HepG2 (cell line): ENCODE measurements at regions not wholly inside any gene's neighbourhood (a gene's known extent, or its start where the extent isn't known, plus 50 kb on each side); places are given as distances from the start of the nearest gene placed in this dataset.

Experiments used
- ATAC-seq: fragments of 200-7000 bp; cut with Tn5 transposase; 3 replicates; pipeline ENCODE4 v1.9.1; 2020; ENCODE audit warnings: mild to moderate bottlenecking, moderate library complexity
- BruUV-seq: library from RNA; stranded (reverse); fragments of 400-500 nt; replicated peaks from 2 replicates; lab custom pipeline; 2021; lab: Mats Ljungman, UMichigan
- CTCF ChIA-PET: fragments of 300-600 bp; formaldehyde crosslinking; extraction: SDS; loops from one replicate; lab custom pipeline; 2021; ENCODE audit warnings: low total read pairs, inconsistent platforms, low intra/inter-chr PET ratio; lab: Yijun Ruan, JAX
- POLR2A ChIA-PET: fragments of 350-600 bp; sonication (Branson Sonifier 250); formaldehyde crosslinking; loops from one replicate; lab custom pipeline; 2020; ENCODE audit warnings: antibody characterized with exemption, inconsistent platforms; lab: Yijun Ruan, JAX
- DNase-seq: peaks from one replicate; pipeline ENCODE4 v3.0.0-alpha.2; 2015; ENCODE audit warnings: low spot score
- FAIRE-seq: peaks from 3 replicates; lab custom pipeline; 2011; peaks lifted over from hg19 to GRCh38; lab: Jason Lieb, UNC
- H2AFZ ChIP-seq: one replicate; pipeline ENCODE4 v1.6.1; 2011; ENCODE audit warnings: low read length, inconsistent platforms
- H3K27ac ChIP-seq: fragments of 300-600 bp; 3 replicates; pipeline ENCODE4 v1.8.0; 2011; ENCODE audit warnings: mixed run types, mild to moderate bottlenecking, mixed read lengths, low read length, inconsistent platforms; ENCODE audit not compliant: insufficient read depth; ENCODE audit errors: extremely low read length
- H3K27me3 ChIP-seq, 2 experiments: fragments of 200-600 bp in 1 of 2; 2 replicates in 1 of 2; 3 replicates in 1 of 2; pipeline versions ENCODE4 v1.6.0 to v1.8.0; 2011; ENCODE audit warnings: low read length in 2 of 2, mild to moderate bottlenecking in 2 of 2, moderate library complexity in 2 of 2, inconsistent platforms in 1 of 2; ENCODE audit not compliant: insufficient read depth in 2 of 2, control insufficient read depth in 1 of 2
- H3K36me3 ChIP-seq, 2 experiments: fragments of 200-600 bp in 1 of 2; replicated peaks in 1 of 2; 2 replicates in 1 of 2; 3 replicates in 1 of 2; pipeline versions ENCODE4 v1.5.1 to v1.8.0; 2011; ENCODE audit warnings: low read length in 2 of 2, inconsistent platforms in 1 of 2; ENCODE audit not compliant: insufficient read depth in 2 of 2, control insufficient read depth in 1 of 2
- H3K4me1 ChIP-seq: 2 replicates; pipeline ENCODE4 v1.5.1; 2012; ENCODE audit warnings: low read length, inconsistent platforms; ENCODE audit not compliant: insufficient read depth
- H3K4me2 ChIP-seq: 2 replicates; pipeline ENCODE4 v1.6.0; 2011; ENCODE audit warnings: low read depth, low read length, inconsistent platforms
- H3K4me3 ChIP-seq, 3 experiments: fragments of 200-600 bp in 1 of 3; sonication (generic), shearing (Covaris generic) in 1 of 3; replicated peaks in 1 of 3; 2 replicates each; pipeline ENCODE4 v1.5.1; 2011 to 2016; ENCODE audit warnings: low read length in 3 of 3, inconsistent platforms in 2 of 3, low read depth in 2 of 3, mild to moderate bottlenecking in 2 of 3, control low read depth in 1 of 3, mixed read lengths in 1 of 3; ENCODE audit not compliant: insufficient read depth in 1 of 3
- H3K79me2 ChIP-seq: one replicate; pipeline ENCODE4 v1.6.1; 2011; ENCODE audit warnings: low read length, inconsistent platforms; ENCODE audit not compliant: insufficient read depth
- H3K9ac ChIP-seq: 2 replicates; pipeline ENCODE4 v1.6.0; 2011; ENCODE audit warnings: mild to moderate bottlenecking, low read depth, low read length, inconsistent platforms; ENCODE audit not compliant: insufficient read depth
- H3K9me3 ChIP-seq: 2 replicates; pipeline ENCODE4 v1.5.1; 2012; ENCODE audit warnings: mild to moderate bottlenecking, low read length
- H4K20me1 ChIP-seq: 2 replicates; pipeline ENCODE4 v1.6.0; 2011; ENCODE audit warnings: inconsistent platforms, mild to moderate bottlenecking, low read length, moderate library complexity; ENCODE audit not compliant: insufficient read depth
- JDP2 ChIP-seq: sonication (generic); formaldehyde crosslinking; IDR thresholded peaks from 2 replicates; pipeline ENCODE4 v1.8.1; 2022; ENCODE audit warnings: missing genetic modification reagents, borderline replicate concordance
- PLRG1 ChIP-seq: fragments of 450-650 bp; conservative IDR thresholded peaks from 2 replicates; pipeline ENCODE4 v1.6.1; 2016
- SP2 ChIP-seq: sonication (generic); formaldehyde crosslinking; IDR thresholded peaks from 2 replicates; pipeline ENCODE4 v1.5.1; 2020; ENCODE audit warnings: mild to moderate bottlenecking, missing genetic modification reagents
- ZBTB20 ChIP-seq: sonication (generic); formaldehyde crosslinking; IDR thresholded peaks from 2 replicates; pipeline ENCODE4 v1.8.1; 2023; ENCODE audit warnings: missing genetic modification reagents, low read depth, mild to moderate bottlenecking, borderline replicate concordance
- ZIK1 ChIP-seq: sonication (generic); formaldehyde crosslinking; IDR thresholded peaks from 2 replicates; pipeline ENCODE4 v1.5.0; 2020; ENCODE audit warnings: mild to moderate bottlenecking, low read depth, missing genetic modification reagents, borderline replicate concordance
- ZNF18 ChIP-seq: sonication (generic); formaldehyde crosslinking; IDR thresholded peaks from 2 replicates; pipeline ENCODE4 v1.8.0; 2022; ENCODE audit warnings: mild to moderate bottlenecking, missing genetic modification reagents; ENCODE audit not compliant: insufficient replicate concordance
- ZNF703 ChIP-seq: sonication (generic); formaldehyde crosslinking; IDR thresholded peaks from 2 replicates; pipeline ENCODE4 v1.5.1; 2020; ENCODE audit warnings: missing genetic modification reagents, mild to moderate bottlenecking, moderate library complexity, borderline replicate concordance
- ZNF768 ChIP-seq: sonication (generic); formaldehyde crosslinking; IDR thresholded peaks from 2 replicates; pipeline ENCODE4 v1.4.0; 2020; ENCODE audit warnings: missing genetic modification reagents
- ZSCAN5A ChIP-seq: sonication (generic); formaldehyde crosslinking; IDR thresholded peaks from 2 replicates; pipeline ENCODE4 v1.8.0; 2022; ENCODE audit warnings: mild to moderate bottlenecking, missing genetic modification reagents, borderline replicate concordance
- WGBS: methylation state at CpG from one replicate; pipeline ENCODE4 v1.1.6; 2017; ENCODE audit warnings: low lambda C conversion rate; 5-methylcytosine and 5-hydroxymethylcytosine counted together
- in situ Hi-C: cut with HindIII; loops from 2 replicates; pipeline ENCODE4 v1.10.0; 2017; ENCODE audit warnings: low pct_unique_long_range_greater_than_20kb; ENCODE audit not compliant: extremely low pct_ligation_motif_present
- intact Hi-C: fragments of 100-400 bp; cut with micrococcal nuclease; formaldehyde crosslinking; loops from one replicate; pipeline ENCODE4 v1.10.0; 2022; ENCODE audit not compliant: unreplicated experiment
- TF ChIP-seq, protein P1 (sequence below): IDR thresholded peaks from 2 replicates; pipeline ENCODE4 v1.6.1; 2016; ENCODE audit warnings: missing compliant biosample characterization, missing genetic modification reagents, borderline replicate concordance
- TF ChIP-seq, protein P2 (sequence below): sonication (generic); formaldehyde crosslinking; IDR thresholded peaks from 2 replicates; pipeline ENCODE4 v1.9.0; 2022; ENCODE audit warnings: low read depth, missing genetic modification reagents

- no peak for ATAC-seq
- Histone ChIP-seq H3K27ac (no peak overlapping the region), H3K79me2 (no peaks in the 10 kb centered on the region), H3K27me3 (no peaks in the 10 kb centered on the region), H3K36me3 (no peaks in the 10 kb centered on the region), H3K4me2 (no peak overlapping the region), H3K9ac (no peak overlapping the region), H3K9me3 (no peaks in the 10 kb centered on the region), H2AFZ (no peak overlapping the region), H3K4me3 (no peak overlapping the region), H3K4me1 (no peaks in the 10 kb centered on the region), H4K20me1 (no peaks in the 10 kb centered on the region)
- 5% methylated on average over 2 of the region's 2 CpGs for WGBS
- no TSS peak for BruUV-seq
- POLR2A ChIA-PET, result no interaction called here
- no peak for FAIRE-seq
- no peak for TF ChIP-seq ZBTB20 (CRISPR knock-in tag)
- TF ChIP-seq PLRG1, result no peak
- TF ChIP-seq ZIK1, result no peak
- no peak for TF ChIP-seq JDP2 (CRISPR knock-in tag)
- TF ChIP-seq ZNF768 (CRISPR knock-in tag), result no peak
- no peak for TF ChIP-seq ZNF703
- no peak for TF ChIP-seq ZSCAN5A (CRISPR knock-in tag)
- no peak for DNase-seq
- CTCF ChIA-PET, result no interaction called here
- in situ Hi-C loops (no loop called here), intact Hi-C loops (no loop called here)
Observed at GRCh38 chr18:44588508-44588907, 92.2 kb upstream of the SETBP1 start.

DNA sequence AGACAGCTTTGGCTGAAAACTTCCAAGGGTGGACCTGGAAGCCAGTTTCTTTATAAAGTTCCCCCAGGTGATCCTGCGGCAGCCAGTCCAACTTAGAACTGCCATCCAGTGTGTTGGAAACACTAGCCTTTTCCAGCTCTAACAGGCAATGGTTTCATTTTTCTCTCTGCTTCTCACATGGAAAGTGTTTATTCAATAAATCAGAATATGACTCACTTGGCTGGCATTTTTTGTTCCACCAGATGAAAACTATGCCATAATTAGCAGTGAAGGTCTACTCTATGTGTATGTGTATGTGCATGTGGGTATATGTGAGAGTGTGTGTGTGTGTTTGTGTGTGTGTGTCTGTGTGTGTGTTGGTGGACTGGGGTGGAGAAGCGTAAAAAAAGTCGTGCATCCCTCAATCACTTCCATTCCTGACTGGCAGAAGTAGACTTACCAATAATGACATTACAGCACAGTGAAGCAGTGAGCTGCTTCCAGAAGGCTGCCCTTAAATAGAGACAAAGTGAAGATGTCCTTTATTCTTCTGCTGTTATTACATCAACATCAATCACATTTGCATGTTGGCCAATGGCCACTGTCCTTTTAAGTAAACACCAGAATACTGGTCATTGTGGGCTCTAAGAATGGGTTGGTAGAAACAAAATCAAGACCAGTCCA is 90.9 kb upstream of the SETBP1 start:
- FAIRE-seq (no peak), DNase-seq (no peak), ATAC-seq (no peak)
- ChIA-PET POLR2A (no interaction called here), CTCF (no interaction called here)
- Histone ChIP-seq H3K27ac (no peak overlapping the region), H4K20me1 (no peaks in the 10 kb centered on the region), H3K27me3 (no peaks in the 10 kb centered on the region), H3K4me2 (no peak overlapping the region), H3K79me2 (no peaks in the 10 kb centered on the region), H2AFZ (no peak overlapping the region), H3K36me3 (no peaks in the 10 kb centered on the region), H3K9ac (no peak overlapping the region), H3K9me3 (no peaks in the 10 kb centered on the region), H3K4me1 (no peaks in the 10 kb centered on the region), H3K4me3 (no peak overlapping the region)
- intact Hi-C loops (no loop called here), in situ Hi-C loops (no loop called here)
- BruUV-seq, result no TSS peak
- 19% methylated on average over 3 of the region's 3 CpGs for WGBS
- TF ChIP-seq SP2 (CRISPR knock-in tag), result no peak
- TF ChIP-seq ZNF18 (CRISPR knock-in tag), result no peak
- TF ChIP-seq, protein P1, sequence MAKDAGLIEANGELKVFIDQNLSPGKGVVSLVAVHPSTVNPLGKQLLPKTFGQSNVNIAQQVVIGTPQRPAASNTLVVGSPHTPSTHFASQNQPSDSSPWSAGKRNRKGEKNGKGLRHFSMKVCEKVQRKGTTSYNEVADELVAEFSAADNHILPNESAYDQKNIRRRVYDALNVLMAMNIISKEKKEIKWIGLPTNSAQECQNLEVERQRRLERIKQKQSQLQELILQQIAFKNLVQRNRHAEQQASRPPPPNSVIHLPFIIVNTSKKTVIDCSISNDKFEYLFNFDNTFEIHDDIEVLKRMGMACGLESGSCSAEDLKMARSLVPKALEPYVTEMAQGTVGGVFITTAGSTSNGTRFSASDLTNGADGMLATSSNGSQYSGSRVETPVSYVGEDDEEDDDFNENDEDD (CRISPR knock-in tag), result no peak
- TF ChIP-seq, protein P2, sequence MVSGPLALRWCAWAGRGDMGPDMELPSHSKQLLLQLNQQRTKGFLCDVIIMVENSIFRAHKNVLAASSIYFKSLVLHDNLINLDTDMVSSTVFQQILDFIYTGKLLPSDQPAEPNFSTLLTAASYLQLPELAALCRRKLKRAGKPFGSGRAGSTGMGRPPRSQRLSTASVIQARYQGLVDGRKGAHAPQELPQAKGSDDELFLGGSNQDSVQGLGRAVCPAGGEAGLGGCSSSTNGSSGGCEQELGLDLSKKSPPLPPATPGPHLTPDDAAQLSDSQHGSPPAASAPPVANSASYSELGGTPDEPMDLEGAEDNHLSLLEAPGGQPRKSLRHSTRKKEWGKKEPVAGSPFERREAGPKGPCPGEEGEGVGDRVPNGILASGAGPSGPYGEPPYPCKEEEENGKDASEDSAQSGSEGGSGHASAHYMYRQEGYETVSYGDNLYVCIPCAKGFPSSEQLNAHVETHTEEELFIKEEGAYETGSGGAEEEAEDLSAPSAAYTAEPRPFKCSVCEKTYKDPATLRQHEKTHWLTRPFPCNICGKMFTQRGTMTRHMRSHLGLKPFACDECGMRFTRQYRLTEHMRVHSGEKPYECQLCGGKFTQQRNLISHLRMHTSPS (CRISPR knock-in tag), result no peak
